Liver (tissue), 8 donors: ENCODE measurements at regions not wholly inside any gene's neighbourhood (a gene's known extent, or its start where the extent isn't known, plus 50 kb on each side); places are given as distances from the start of the nearest gene placed in this dataset.

Experiments
- DNase-seq: peaks from one replicate; pipeline ENCODE4 v3.0.0-alpha.2; 2017; ENCODE audit warnings: low spot score
- H3K27ac ChIP-seq, 2 donors: one replicate each; pipeline ENCODE4 v1.7.0; 2013; ENCODE audit warnings: inconsistent platforms in 2 of 2, low read length in 2 of 2, control low read depth in 1 of 2, low read depth in 1 of 2, mild to moderate bottlenecking in 1 of 2
- H3K27me3 ChIP-seq, 4 donors: one replicate each; pipeline versions ENCODE4 v1.6.1 to v1.7.0; 2013; ENCODE audit warnings: low read length in 3 of 4, inconsistent platforms in 1 of 4, mild to moderate bottlenecking in 1 of 4, moderate library complexity in 1 of 4; ENCODE audit not compliant: control insufficient read depth in 4 of 4, insufficient read depth in 4 of 4
- H3K36me3 ChIP-seq, 4 donors: one replicate each; pipeline versions ENCODE4 v1.6.1 to v1.7.0; 2013; ENCODE audit warnings: low read length in 3 of 4, mild to moderate bottlenecking in 3 of 4, low read depth in 1 of 4, moderate library complexity in 1 of 4; ENCODE audit not compliant: control insufficient read depth in 4 of 4, insufficient read depth in 3 of 4
- H3K4me1 ChIP-seq, 4 donors: one replicate each; pipeline versions ENCODE4 v1.6.1 to v1.7.0; 2013; ENCODE audit warnings: low read length in 3 of 4, mild to moderate bottlenecking in 3 of 4, moderate library complexity in 1 of 4; ENCODE audit not compliant: control insufficient read depth in 4 of 4, insufficient read depth in 4 of 4
- H3K4me3 ChIP-seq, 3 donors: one replicate each; pipeline versions ENCODE4 v1.6.1 to v1.7.0; 2013; ENCODE audit warnings: low read length in 3 of 3, control low read depth in 1 of 3, low read depth in 1 of 3, mild to moderate bottlenecking in 1 of 3
- H3K9ac ChIP-seq, 2 donors: one replicate each; pipeline ENCODE4 v1.7.0; 2013; ENCODE audit warnings: low read length in 2 of 2, mild to moderate bottlenecking in 2 of 2, moderate library complexity in 2 of 2, control low read depth in 1 of 2, low read depth in 1 of 2
- H3K9me3 ChIP-seq, 4 donors: one replicate each; pipeline versions ENCODE4 v1.6.1 to v1.7.0; 2013; ENCODE audit warnings: low read length in 3 of 4; ENCODE audit not compliant: control insufficient read depth in 4 of 4
- EGR1 ChIP-seq, 2 donors: IDR thresholded peaks; 2 replicates each; pipeline ENCODE4 v1.6.1; 2016 to 2018; ENCODE audit warnings: antibody characterized with exemption in 2 of 2, low read depth in 2 of 2
- FOXA1 ChIP-seq: IDR thresholded peaks from 2 replicates; pipeline ENCODE4 v1.6.1; 2016; ENCODE audit warnings: antibody characterized with exemption
- FOXA2 ChIP-seq: IDR thresholded peaks from 2 replicates; pipeline ENCODE4 v1.6.1; 2016; ENCODE audit warnings: antibody characterized with exemption
- GABPA ChIP-seq, 2 donors: IDR thresholded peaks in 1 of 2; conservative IDR thresholded peaks in 1 of 2; 2 replicates each; pipeline ENCODE4 v1.6.1; 2016; ENCODE audit warnings: antibody characterized with exemption in 2 of 2, mild to moderate bottlenecking in 1 of 2, moderate library complexity in 1 of 2
- HNF4A ChIP-seq, 2 donors: conservative IDR thresholded peaks; 2 replicates each; pipeline ENCODE4 v1.6.1; 2016; ENCODE audit warnings: antibody characterized with exemption in 2 of 2, mild to moderate bottlenecking in 2 of 2
- HNF4G ChIP-seq: IDR thresholded peaks from 2 replicates; pipeline ENCODE4 v1.6.1; 2016; ENCODE audit warnings: antibody characterized with exemption
- JUND ChIP-seq, 2 donors: IDR thresholded peaks; 2 replicates each; pipeline ENCODE4 v1.6.1; 2016; ENCODE audit warnings: antibody characterized with exemption in 2 of 2
- NR2F2 ChIP-seq: IDR thresholded peaks from 2 replicates; pipeline ENCODE4 v1.6.1; 2016; ENCODE audit warnings: antibody characterized with exemption
- RXRA ChIP-seq, 2 donors: IDR thresholded peaks; 2 replicates each; pipeline ENCODE4 v1.6.1; 2017 to 2018; ENCODE audit warnings: antibody characterized with exemption in 2 of 2, mild to moderate bottlenecking in 1 of 2
- TAF1 ChIP-seq: conservative IDR thresholded peaks from 2 replicates; pipeline ENCODE4 v1.6.1; 2016; ENCODE audit warnings: antibody characterized with exemption, mild to moderate bottlenecking
- YY1 ChIP-seq: IDR thresholded peaks from 2 replicates; pipeline ENCODE4 v1.6.1; 2016; ENCODE audit warnings: antibody characterized with exemption, mild to moderate bottlenecking
- WGBS: extraction: QIAGEN DNeasy Blood & Tissue Kit; methylation state at CpG from one replicate; pipeline ENCODE4 v1.1.7; 2013; 5-methylcytosine and 5-hydroxymethylcytosine counted together
- TF ChIP-seq, protein P1 (sequence below): IDR thresholded peaks from 2 replicates; pipeline ENCODE4 v1.6.1; 2016; ENCODE audit warnings: antibody characterized with exemption
- TF ChIP-seq, protein P2 (sequence below): IDR thresholded peaks from 2 replicates; pipeline ENCODE4 v1.6.1; 2016; ENCODE audit warnings: antibody characterized with exemption
- TF ChIP-seq, protein P3 (sequence below): IDR thresholded peaks from 2 replicates; pipeline ENCODE4 v1.6.1; 2016; ENCODE audit warnings: antibody characterized with exemption
- TF ChIP-seq, protein P4 (sequence below): fragments of 150-350 bp; IDR thresholded peaks from 2 replicates; pipeline ENCODE4 v1.5.1; 2017; ENCODE audit warnings: improper control_type of control experiment, low read depth, low read length; ENCODE audit not compliant: missing input control
- TF ChIP-seq, protein P5 (sequence below): IDR thresholded peaks from 2 replicates; pipeline ENCODE4 v1.6.1; 2016; ENCODE audit warnings: antibody characterized with exemption, mild to moderate bottlenecking
- donor health status: healthy.
- donor health status: healthy.
- donor health status: healthy.
- donor health status: healthy.
- donor health status: healthy.

DNA sequence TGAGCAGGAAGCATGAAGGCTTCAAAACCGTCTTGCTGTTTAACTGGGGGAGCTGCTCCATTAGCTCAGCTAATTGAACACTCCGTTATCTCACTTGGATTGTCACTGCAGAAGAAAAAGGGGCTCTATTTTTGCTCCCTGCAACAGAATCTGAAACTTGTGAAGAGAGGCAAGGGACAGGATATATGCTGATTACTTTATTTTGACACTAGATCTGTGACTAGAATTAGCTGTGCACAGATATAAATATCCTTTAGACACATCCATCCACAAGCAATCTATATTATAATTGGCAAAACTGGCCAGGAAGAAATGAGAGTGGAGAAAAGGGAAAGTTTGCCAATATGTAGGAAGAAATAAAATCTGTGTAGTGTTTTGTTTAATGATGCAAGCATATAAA is 700.1 kb upstream of the CHAC2 start:
- Histone ChIP-seq H3K9me3 (no peaks in the 10 kb centered on the region), H3K4me1 (no peaks in the 10 kb centered on the region), H3K27me3 (no peaks in the 10 kb centered on the region), H3K36me3 (no peaks in the 10 kb centered on the region), H3K4me3 (no peak overlapping the region), H3K27ac (no peak overlapping the region), H3K9ac (no peak overlapping the region)
- WGBS: 47% methylated on average over 2 of the region's 2 CpGs
- TF ChIP-seq YY1 (no peak), JUND (IDR thresholded peaks at IDR 0.05) (no peak), TAF1 (no peak), GABPA (IDR thresholded peaks at IDR 0.05 in 1 of 2, conservative IDR thresholded peaks at IDR 0.05 in 1 of 2) (no peak), FOXA1 (no peak), EGR1 (IDR thresholded peaks at IDR 0.05; ENCODE audit: low read depth in 2 of 2) (no peak), FOXA2 (no peak), NR2F2 (no peak), HNF4G (no peak)
- TF ChIP-seq, protein P1, sequence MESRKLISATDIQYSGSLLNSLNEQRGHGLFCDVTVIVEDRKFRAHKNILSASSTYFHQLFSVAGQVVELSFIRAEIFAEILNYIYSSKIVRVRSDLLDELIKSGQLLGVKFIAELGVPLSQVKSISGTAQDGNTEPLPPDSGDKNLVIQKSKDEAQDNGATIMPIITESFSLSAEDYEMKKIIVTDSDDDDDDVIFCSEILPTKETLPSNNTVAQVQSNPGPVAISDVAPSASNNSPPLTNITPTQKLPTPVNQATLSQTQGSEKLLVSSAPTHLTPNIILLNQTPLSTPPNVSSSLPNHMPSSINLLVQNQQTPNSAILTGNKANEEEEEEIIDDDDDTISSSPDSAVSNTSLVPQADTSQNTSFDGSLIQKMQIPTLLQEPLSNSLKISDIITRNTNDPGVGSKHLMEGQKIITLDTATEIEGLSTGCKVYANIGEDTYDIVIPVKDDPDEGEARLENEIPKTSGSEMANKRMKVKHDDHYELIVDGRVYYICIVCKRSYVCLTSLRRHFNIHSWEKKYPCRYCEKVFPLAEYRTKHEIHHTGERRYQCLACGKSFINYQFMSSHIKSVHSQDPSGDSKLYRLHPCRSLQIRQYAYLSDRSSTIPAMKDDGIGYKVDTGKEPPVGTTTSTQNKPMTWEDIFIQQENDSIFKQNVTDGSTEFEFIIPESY: no peak
- no peak for DNase-seq

DNA sequence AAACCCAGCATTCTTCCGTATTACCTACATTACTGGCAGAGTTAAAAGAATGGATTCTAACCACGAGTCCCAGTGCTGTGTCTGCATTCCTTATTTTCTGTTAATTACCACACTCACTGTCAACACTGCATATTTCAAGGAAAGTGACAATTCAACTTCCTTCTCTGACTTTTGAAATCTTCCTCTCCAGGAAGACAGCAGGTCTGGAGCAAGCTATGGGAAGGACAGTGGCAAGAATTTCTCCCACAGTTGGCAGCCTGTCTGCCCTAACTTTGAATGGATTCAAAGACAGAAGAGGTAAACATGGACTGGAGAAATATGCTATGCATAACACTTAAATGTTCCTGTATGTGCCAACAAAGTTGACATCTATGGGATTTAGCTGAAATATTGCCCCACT is 700.5 kb upstream of the CHAC2 start:
- H3K4me1 ChIP-seq: no peaks in the 10 kb centered on the region
- no peak for DNase-seq
- no peak overlapping the region for H3K9ac ChIP-seq
- no peaks in the 10 kb centered on the region for H3K9me3 ChIP-seq
- no peak for TF ChIP-seq HNF4A (conservative IDR thresholded peaks at IDR 0.05)
- no peak for TF ChIP-seq NR2F2
- TF ChIP-seq FOXA1: no peak
- no peak for TF ChIP-seq GABPA (IDR thresholded peaks at IDR 0.05 in 1 of 2, conservative IDR thresholded peaks at IDR 0.05 in 1 of 2)
- no peak for TF ChIP-seq TAF1
- TF ChIP-seq EGR1 (IDR thresholded peaks at IDR 0.05; ENCODE audit: low read depth in 2 of 2): no peak
- no peak for TF ChIP-seq YY1
- TF ChIP-seq, protein P2, sequence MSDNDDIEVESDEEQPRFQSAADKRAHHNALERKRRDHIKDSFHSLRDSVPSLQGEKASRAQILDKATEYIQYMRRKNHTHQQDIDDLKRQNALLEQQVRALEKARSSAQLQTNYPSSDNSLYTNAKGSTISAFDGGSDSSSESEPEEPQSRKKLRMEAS: no peak
- no peak for TF ChIP-seq RXRA (IDR thresholded peaks at IDR 0.05)
- TF ChIP-seq, protein P3, sequence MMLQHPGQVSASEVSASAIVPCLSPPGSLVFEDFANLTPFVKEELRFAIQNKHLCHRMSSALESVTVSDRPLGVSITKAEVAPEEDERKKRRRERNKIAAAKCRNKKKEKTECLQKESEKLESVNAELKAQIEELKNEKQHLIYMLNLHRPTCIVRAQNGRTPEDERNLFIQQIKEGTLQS: no peak
- TF ChIP-seq, protein P1: no peak
- TF ChIP-seq, protein P4, sequence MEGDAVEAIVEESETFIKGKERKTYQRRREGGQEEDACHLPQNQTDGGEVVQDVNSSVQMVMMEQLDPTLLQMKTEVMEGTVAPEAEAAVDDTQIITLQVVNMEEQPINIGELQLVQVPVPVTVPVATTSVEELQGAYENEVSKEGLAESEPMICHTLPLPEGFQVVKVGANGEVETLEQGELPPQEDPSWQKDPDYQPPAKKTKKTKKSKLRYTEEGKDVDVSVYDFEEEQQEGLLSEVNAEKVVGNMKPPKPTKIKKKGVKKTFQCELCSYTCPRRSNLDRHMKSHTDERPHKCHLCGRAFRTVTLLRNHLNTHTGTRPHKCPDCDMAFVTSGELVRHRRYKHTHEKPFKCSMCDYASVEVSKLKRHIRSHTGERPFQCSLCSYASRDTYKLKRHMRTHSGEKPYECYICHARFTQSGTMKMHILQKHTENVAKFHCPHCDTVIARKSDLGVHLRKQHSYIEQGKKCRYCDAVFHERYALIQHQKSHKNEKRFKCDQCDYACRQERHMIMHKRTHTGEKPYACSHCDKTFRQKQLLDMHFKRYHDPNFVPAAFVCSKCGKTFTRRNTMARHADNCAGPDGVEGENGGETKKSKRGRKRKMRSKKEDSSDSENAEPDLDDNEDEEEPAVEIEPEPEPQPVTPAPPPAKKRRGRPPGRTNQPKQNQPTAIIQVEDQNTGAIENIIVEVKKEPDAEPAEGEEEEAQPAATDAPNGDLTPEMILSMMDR: no peak
- TF ChIP-seq, protein P5, sequence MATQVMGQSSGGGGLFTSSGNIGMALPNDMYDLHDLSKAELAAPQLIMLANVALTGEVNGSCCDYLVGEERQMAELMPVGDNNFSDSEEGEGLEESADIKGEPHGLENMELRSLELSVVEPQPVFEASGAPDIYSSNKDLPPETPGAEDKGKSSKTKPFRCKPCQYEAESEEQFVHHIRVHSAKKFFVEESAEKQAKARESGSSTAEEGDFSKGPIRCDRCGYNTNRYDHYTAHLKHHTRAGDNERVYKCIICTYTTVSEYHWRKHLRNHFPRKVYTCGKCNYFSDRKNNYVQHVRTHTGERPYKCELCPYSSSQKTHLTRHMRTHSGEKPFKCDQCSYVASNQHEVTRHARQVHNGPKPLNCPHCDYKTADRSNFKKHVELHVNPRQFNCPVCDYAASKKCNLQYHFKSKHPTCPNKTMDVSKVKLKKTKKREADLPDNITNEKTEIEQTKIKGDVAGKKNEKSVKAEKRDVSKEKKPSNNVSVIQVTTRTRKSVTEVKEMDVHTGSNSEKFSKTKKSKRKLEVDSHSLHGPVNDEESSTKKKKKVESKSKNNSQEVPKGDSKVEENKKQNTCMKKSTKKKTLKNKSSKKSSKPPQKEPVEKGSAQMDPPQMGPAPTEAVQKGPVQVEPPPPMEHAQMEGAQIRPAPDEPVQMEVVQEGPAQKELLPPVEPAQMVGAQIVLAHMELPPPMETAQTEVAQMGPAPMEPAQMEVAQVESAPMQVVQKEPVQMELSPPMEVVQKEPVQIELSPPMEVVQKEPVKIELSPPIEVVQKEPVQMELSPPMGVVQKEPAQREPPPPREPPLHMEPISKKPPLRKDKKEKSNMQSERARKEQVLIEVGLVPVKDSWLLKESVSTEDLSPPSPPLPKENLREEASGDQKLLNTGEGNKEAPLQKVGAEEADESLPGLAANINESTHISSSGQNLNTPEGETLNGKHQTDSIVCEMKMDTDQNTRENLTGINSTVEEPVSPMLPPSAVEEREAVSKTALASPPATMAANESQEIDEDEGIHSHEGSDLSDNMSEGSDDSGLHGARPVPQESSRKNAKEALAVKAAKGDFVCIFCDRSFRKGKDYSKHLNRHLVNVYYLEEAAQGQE: no peak
- 41% methylated on average over 2 of the region's 2 CpGs for WGBS
- H3K27me3 ChIP-seq: no peaks in the 10 kb centered on the region
- no peak overlapping the region for H3K27ac ChIP-seq
- H3K4me3 ChIP-seq: no peak overlapping the region
- no peaks in the 10 kb centered on the region for H3K36me3 ChIP-seq
